ENCODE measurements at regions not wholly inside any gene's neighbourhood (a gene's known extent, or its start where the extent isn't known, plus 50 kb on each side); places are given as distances from the start of the nearest gene placed in this dataset.
"Not testable (repeated sequence)": the region's sequence is repeated elsewhere in the genome, so short reads cannot be mapped to it uniquely, and the experiment has no call there.

DNA sequence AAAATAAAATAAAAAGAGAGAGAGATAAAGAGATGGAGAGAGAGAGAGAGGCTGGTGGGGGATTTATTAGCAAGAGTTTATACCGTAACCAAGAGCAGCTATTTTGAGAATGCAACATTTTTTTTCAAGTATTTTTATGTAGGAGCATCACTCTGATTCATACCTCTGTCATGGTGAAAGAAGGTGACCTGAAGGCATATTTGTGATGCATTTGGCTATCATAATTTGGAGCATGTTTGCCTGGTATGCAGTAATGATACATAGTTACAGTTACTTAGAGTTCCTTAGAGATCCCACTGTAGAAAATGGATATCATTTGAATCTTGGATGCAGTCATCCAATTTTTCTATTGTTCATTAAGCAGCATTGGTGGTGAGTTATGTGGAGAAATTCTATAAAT, 1472.4 kb downstream of the SI start:
- no peak for DNase-seq

- no peak for DNase-seq
These were observed 1476.9 kb downstream of the SI start for GRCh38 chr3:163601426-163601825.

- no peak for DNase-seq
These were observed 1491.0 kb downstream of the SI start for GRCh38 chr3:163587342-163587741.

GRCh38 chr3:163582967-163583366, 1495.3 kb downstream of the SI start:
- DNase-seq: no peak

DNA sequence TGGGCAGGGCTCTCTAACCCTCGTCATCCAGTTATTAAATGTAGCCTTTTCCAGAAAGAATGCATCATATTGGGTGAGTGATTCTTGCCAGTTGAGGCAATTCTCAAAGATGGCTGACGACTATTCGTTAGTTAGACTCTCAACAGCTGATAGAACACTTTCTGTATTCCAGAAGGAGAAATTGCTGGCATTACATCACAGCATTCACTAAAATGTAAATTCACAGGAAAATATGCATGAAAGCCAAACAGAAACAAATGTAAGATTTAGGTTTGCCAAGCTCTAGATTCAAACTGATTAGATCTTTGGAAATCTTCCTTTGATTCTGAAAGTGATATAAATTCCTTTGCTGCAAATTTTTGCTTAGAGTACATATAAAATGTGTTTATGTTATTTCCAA, 1501.0 kb downstream of the SI start:
- DNase-seq: no peak

- DNase-seq: no peak
These were observed 1502.0 kb downstream of the SI start for GRCh38 chr3:163576314-163576713.

GRCh38 chr3:163573324-163573723, 1505.0 kb downstream of the SI start:
- no peak for DNase-seq

GRCh38 chr3:163572856-163573255, 1505.4 kb downstream of the SI start:
- no peak for DNase-seq

- no peak for DNase-seq
These were observed 1514.8 kb downstream of the SI start for GRCh38 chr3:163563485-163563884.

GRCh38 chr3:163562625-163563024, 1515.7 kb downstream of the SI start:
- DNase-seq: no peak

DNA sequence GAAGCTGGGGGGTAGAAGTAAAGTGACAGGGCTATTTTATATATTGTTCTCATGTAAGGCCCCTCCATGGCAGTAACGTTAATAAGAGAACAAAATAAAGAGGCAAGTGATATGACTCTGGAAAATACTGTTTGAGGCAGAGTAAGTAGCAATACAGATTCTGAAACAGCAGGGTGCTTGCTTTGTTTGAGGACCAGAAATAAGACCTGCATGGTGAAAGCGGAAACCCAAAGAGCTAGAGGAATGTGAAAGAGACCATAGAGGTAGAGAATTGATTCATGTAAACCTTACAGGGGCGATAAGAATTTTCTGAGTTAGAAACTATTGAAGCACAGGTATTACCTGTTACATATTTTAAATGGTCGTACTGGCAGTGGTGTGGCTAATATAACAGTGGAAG, 1517.1 kb downstream of the SI start:
- DNase-seq: no peak

DNA sequence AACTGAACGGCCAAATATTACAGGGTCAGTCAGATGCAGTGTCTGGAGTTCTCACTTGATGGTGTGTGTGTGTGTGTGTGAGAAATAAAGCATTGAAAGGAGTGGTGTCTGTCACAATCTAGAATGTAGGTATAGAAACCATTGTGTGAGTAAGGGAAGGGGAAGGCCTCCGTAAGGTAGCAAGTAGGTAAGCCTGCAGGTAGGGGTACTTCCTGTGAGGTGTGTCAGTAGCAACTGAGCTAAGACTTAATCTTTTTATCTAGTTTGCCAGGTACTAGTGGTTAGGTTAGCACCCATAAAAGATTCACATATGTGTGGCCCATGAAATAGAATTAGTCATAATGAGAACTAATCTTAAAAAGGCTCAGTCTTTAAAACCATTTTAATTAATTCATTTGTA, 1517.8 kb downstream of the SI start:
- no peak for DNase-seq

DNA sequence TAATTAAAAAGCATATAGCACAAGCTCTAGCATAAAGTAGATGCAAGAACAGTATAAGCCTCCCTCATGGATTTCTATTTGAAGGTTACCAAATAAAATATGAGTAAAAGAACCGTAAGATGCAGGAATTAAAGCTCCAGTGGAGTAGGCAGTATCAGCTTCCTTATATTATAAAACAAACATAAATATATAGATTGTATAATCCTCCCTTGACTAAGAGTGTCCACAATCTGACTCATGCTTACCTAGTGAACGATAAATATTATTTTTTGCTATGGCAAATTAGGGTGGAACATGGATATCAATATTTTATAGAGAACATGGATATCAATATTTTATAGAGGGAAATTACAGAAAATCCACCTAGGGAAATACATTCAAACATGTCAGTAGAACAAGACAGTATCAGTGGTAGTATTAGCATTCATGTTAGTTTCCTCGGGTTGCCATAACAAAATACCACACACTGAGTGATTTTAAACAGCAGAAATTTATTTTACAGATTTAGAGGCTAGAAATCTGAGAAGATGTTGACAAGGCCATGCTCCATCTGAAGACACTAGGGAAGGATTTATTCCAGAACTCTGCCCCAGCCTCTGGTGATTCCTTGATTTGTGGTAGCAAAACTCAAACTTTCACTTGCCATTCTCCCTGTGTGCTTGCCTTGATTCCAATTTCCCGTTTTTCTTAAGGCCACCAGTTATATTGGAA, 1521.3 kb downstream of the SI start:
- DNase-seq: no peak

GRCh38 chr3:163555918-163556317, 1522.4 kb downstream of the SI start:
- DNase-seq: no peak

- DNase-seq: no peak
These were observed 1525.7 kb downstream of the SI start for GRCh38 chr3:163552659-163552966.

DNA sequence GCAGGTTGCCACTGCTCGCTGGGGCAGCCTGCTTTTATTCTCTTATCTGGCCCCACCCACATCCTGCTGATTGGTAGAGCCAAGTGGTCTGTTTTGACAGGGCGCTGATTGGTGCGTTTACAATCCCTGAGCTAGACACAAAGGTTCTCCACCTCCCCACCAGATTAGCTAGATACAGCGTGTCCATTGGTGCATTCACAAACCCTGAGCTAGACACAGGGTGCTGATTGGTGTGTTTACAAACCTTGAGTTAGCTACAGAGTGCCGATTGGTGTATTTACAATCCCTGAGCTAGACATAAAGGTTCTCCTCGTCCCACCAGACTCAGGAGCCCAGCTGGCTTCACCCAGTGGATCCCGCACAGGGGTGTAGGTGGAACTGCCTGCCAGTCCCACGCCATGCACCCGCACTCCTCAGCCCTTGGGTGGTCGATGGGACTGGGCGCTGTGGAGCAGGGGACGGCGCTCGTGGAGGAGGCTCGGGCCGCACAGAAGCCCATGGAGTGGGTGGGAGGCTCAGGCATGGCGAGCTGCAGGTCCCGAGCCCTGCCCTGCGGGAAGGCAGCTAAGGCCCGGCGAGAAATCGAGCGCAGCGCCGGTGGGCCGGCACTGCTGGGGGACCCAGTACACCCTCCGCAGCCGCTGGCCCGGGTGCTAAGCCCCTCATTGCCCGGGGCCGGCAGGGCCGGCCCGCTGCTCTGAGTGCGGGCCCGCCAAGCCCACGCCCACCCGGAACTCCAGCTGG, 1526.2 kb downstream of the SI start:
- not testable (repeated sequence) for DNase-seq

GRCh38 chr3:163548015-163548414, 1530.3 kb downstream of the SI start:
- no peak for DNase-seq

- DNase-seq: no peak
These were observed 1531.1 kb downstream of the SI start for GRCh38 chr3:163547014-163547685.

DNA sequence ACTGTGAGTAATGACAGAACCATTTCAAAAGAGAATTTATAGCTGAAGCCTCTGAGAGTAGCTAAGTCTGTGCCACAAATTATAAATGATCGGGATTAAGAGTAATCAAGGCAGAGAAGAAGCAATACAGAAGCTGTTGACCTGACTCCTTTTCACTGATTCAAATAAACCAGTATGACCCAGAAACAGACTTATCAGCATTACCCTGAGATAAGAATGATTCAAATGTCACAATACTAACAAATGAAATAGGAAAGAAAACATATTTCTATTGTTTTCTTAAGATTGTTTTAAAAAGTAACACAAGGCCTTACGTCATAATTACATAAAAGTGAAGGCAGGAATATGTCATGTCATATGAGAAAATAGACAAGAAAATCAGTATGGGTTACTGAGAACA, 1534.6 kb downstream of the SI start:
- DNase-seq: no peak

DNA sequence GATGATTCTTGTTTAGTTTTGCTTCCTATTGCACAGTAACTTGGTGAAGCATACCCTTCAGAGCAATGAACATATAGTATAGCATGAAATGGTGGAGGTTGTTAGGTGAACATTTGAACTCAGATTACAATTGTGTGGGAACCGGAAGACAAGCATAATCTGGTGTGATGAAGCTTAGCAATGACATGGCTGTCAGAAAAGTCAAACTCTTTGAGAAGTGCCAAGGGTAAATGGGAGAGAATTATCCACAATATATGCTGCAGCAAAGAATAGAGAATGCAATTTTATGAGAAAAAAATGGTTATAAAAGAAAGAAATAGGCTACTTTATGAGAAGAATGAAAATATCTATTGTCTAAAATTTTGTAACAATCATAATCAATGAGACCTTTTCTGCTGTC, 1536.7 kb downstream of the SI start:
- DNase-seq: no peak

DNA sequence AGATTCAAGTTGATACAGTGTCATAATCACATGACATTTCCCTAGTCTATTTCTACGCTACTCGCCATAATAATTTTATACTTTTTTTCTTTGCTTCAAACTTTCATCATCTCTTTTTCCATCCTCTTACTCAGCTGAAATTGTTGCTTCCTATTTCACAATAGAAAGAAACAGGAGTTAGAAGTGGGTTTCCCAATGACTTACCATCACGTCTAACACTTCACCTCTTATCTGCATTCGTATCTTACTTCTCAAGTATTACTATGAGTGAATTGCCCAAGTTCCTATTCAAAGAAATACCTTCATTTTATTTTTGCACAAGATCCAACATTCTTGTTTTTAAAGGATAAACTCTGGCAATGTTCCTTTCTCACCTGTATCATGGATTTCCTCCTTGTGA, 1539.9 kb downstream of the SI start:
- DNase-seq: no peak

DNA sequence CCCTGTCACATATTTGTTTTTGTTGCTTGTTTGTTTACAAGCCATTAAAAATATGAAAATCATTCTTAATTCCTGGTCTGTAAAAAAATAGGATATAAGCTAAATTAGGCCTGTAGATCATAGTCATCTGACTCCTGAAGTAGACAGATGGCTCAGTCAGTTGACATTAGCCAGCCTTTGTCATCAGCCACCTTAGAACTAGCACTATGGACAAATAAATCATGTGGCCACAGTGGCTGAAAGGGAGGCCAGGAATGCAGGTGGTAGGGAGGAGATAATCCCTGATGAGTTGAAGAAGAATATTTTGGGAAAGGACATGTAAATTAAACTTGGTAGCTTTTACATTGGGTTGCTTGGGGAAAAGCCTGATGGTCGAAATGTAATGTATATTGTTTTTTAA, 1544.9 kb downstream of the SI start:
- DNase-seq: no peak

DNA sequence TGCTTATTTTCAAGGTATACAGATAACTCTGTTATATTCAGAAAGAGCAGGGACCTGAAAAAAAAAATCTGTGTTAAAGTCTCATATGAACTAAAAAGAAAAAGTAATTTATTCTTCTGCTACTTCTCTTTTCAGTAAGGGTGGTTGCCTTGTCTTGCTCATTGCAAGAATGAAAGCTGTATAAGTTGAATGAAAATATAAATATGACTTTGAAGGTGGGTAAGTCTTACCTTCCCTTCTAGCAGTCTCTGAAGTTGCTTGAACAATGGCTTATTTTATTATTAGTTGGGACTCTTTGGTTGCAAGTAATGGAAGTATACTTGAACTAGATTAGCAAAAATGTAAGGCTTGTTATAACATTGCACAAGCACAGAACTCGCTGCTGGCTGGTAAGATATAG, 1554.9 kb downstream of the SI start:
- DNase-seq: no peak

DNA sequence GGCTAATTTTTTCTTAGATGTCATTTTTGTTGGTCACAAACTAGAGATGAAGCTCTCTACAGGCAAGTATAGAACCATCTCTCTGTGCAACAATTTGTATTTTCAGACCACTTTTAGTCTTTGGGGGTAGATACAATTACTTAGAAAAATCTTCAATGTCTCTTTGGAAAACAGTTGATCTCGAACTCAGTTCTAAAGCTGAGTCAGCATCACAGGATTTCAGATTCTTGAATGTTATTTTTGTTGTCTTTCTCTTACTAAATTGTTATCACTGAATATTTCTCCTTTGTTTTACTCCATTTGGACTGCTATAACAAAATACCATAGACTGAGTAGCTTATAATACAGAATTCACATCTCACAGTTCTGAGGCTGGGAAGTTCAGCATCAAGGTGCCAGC, 1557.0 kb downstream of the SI start:
- no peak for DNase-seq
